Effector memory CD4-positive, alpha-beta T cell (primary cell): ENCODE measurements at regions not wholly inside any gene's neighbourhood (a gene's known extent, or its start where the extent isn't known, plus 50 kb on each side); places are given as distances from the start of the nearest gene placed in this dataset.
"Not testable (repeated sequence)": the region's sequence is repeated elsewhere in the genome, so short reads cannot be mapped to it uniquely, and the experiment has no call there.

ENCODE experiments used
- DNase-seq, 3 donors: peaks; one replicate each; pipeline ENCODE4 v3.0.0-alpha.2; 2020
- H3K27ac ChIP-seq: 2 replicates; pipeline ENCODE4 v1.7.0; 2013; ENCODE audit warnings: mild to moderate bottlenecking, low read length, moderate library complexity; ENCODE audit not compliant: insufficient read depth, poor library complexity, severe bottlenecking
- H3K27me3 ChIP-seq: replicated peaks from 2 replicates; pipeline ENCODE4 v1.7.0; 2013; ENCODE audit warnings: mild to moderate bottlenecking, low read length; ENCODE audit not compliant: insufficient read depth, control insufficient read depth, poor library complexity, severe bottlenecking
- H3K36me3 ChIP-seq: 2 replicates; pipeline ENCODE4 v1.7.0; 2013; ENCODE audit warnings: mild to moderate bottlenecking, low read length, moderate library complexity; ENCODE audit not compliant: control insufficient read depth, insufficient read depth
- H3K4me1 ChIP-seq: 2 replicates; pipeline ENCODE4 v1.7.0; 2013; ENCODE audit warnings: low read length, mild to moderate bottlenecking; ENCODE audit not compliant: control insufficient read depth, insufficient read depth, poor library complexity, severe bottlenecking
- H3K4me3 ChIP-seq: 2 replicates; pipeline ENCODE4 v1.7.0; 2013; ENCODE audit warnings: low read length, low read depth, mild to moderate bottlenecking; ENCODE audit not compliant: insufficient read depth, poor library complexity, severe bottlenecking
- H3K9me3 ChIP-seq: 2 replicates; pipeline ENCODE4 v1.7.0; 2013; ENCODE audit warnings: mild to moderate bottlenecking, low read length, moderate library complexity; ENCODE audit not compliant: control insufficient read depth

GRCh38 chr3:16067837-16068471 lies 106.5 kb upstream of the GALNT15 start:
- Histone ChIP-seq H3K4me1 (no peaks in the 10 kb centered on the region), H3K4me3 (no peak overlapping the region), H3K9me3 (no peaks in the 10 kb centered on the region), H3K27me3 (no peaks in the 10 kb centered on the region), H3K27ac (no peak overlapping the region), H3K36me3 (no peaks in the 10 kb centered on the region)
- DNase-seq: no peak

GRCh38 chr3:16069149-16069922 lies 105.1 kb upstream of the GALNT15 start:
- no peak for DNase-seq
- Histone ChIP-seq H3K27me3 (no peaks in the 10 kb centered on the region), H3K27ac (no peak overlapping the region), H3K9me3 (no peaks in the 10 kb centered on the region), H3K4me1 (no peaks in the 10 kb centered on the region), H3K4me3 (no peak overlapping the region), H3K36me3 (no peaks in the 10 kb centered on the region)

GRCh38 chr3:16070707-16071106 lies 103.8 kb upstream of the GALNT15 start:
- Histone ChIP-seq H3K27ac (no peak overlapping the region), H3K36me3 (no peaks in the 10 kb centered on the region), H3K27me3 (no peaks in the 10 kb centered on the region), H3K4me1 (no peaks in the 10 kb centered on the region), H3K4me3 (no peak overlapping the region), H3K9me3 (no peaks in the 10 kb centered on the region)
- no peak for DNase-seq

- no peak overlapping the region for H3K4me3 ChIP-seq
- no peaks in the 10 kb centered on the region for H3K4me1 ChIP-seq
- no peak for DNase-seq
- H3K27ac ChIP-seq: no peak overlapping the region
- H3K27me3 ChIP-seq: no peaks in the 10 kb centered on the region
- H3K9me3 ChIP-seq: no peaks in the 10 kb centered on the region
- H3K36me3 ChIP-seq: no peaks in the 10 kb centered on the region
These were observed 103.3 kb upstream of the GALNT15 start for GRCh38 chr3:16071206-16071605.

GRCh38 chr3:16072420-16073110 lies 101.9 kb upstream of the GALNT15 start:
- Histone ChIP-seq H3K27me3 (no peaks in the 10 kb centered on the region), H3K36me3 (no peaks in the 10 kb centered on the region), H3K4me1 (no peaks in the 10 kb centered on the region), H3K27ac (no peak overlapping the region), H3K9me3 (no peaks in the 10 kb centered on the region), H3K4me3 (no peak overlapping the region)
- no peak for DNase-seq

- no peak for DNase-seq
- Histone ChIP-seq H3K9me3 (no peaks in the 10 kb centered on the region), H3K27me3 (no peaks in the 10 kb centered on the region), H3K27ac (no peak overlapping the region), H3K36me3 (no peaks in the 10 kb centered on the region), H3K4me3 (no peak overlapping the region), H3K4me1 (no peaks in the 10 kb centered on the region)
These were observed 101.3 kb upstream of the GALNT15 start for GRCh38 chr3:16073203-16073602.

- H3K27ac ChIP-seq, H3K4me1 ChIP-seq: not testable (repeated sequence)
These were observed 100.3 kb upstream of the GALNT15 start for GRCh38 chr3:16073990-16074671.

GRCh38 chr3:16075647-16076046 lies 98.8 kb upstream of the GALNT15 start:
- no peaks in the 10 kb centered on the region for H3K27me3 ChIP-seq
- H3K4me3 ChIP-seq: no peak overlapping the region
- no peak for DNase-seq

More at GRCh38 chr3:16073990-16074671, 100.3 kb upstream of the GALNT15 start:
- H3K36me3 ChIP-seq, H3K9me3 ChIP-seq, DNase-seq, H3K27me3 ChIP-seq, H3K4me3 ChIP-seq: not testable (repeated sequence)

GRCh38 chr3:16076564-16076963 lies 97.9 kb upstream of the GALNT15 start:
- DNase-seq: no peak
- Histone ChIP-seq H3K36me3 (no peaks in the 10 kb centered on the region), H3K4me1 (no peaks in the 10 kb centered on the region), H3K27me3 (no peaks in the 10 kb centered on the region), H3K9me3 (no peaks in the 10 kb centered on the region), H3K27ac (no peak overlapping the region), H3K4me3 (no peak overlapping the region)

More at GRCh38 chr3:16075647-16076046, 98.8 kb upstream of the GALNT15 start:
- Histone ChIP-seq H3K9me3 (no peaks in the 10 kb centered on the region), H3K4me1 (no peaks in the 10 kb centered on the region), H3K27ac (no peak overlapping the region), H3K36me3 (no peaks in the 10 kb centered on the region)
